Activated gamma-delta T cell treated with Interleukin-2 at 50 U/mL for 16 hours (primary cell): ENCODE measurements at regions not wholly inside any gene's neighbourhood (a gene's known extent, or its start where the extent isn't known, plus 50 kb on each side); places are given as distances from the start of the nearest gene placed in this dataset.

ENCODE experiments used
- DNase-seq: peaks from one replicate; pipeline ENCODE4 v3.0.0-alpha.2; 2020

GRCh38 chr22:48586799-48587185 lies 1240.9 kb downstream of the BRD1 start:
- DNase-seq = no peak

- no peak for DNase-seq
These were observed 1241.5 kb downstream of the BRD1 start for GRCh38 chr22:48585916-48586798.

- DNase-seq = no peak
These were observed 1243.5 kb downstream of the BRD1 start for GRCh38 chr22:48584170-48584569.

- DNase-seq = no peak
These were observed 1245.7 kb downstream of the BRD1 start for GRCh38 chr22:48581796-48582469.

GRCh38 chr22:48581205-48581766 lies 1246.4 kb downstream of the BRD1 start:
- DNase-seq = no peak

GRCh38 chr22:48580481-48580970 lies 1247.1 kb downstream of the BRD1 start:
- DNase-seq = no peak

GRCh38 chr22:48579928-48580309 lies 1247.8 kb downstream of the BRD1 start:
- no peak for DNase-seq

- DNase-seq = no peak
These were observed 1248.4 kb downstream of the BRD1 start for GRCh38 chr22:48579043-48579927.

GRCh38 chr22:48578138-48579042 lies 1249.3 kb downstream of the BRD1 start:
- no peak for DNase-seq

- DNase-seq = no peak
These were observed 1250.0 kb downstream of the BRD1 start for GRCh38 chr22:48577691-48578090.

- no peak for DNase-seq
These were observed 1250.5 kb downstream of the BRD1 start for GRCh38 chr22:48577014-48577690.

GRCh38 chr22:48576333-48577013 lies 1251.2 kb downstream of the BRD1 start:
- DNase-seq = no peak

- DNase-seq = no peak
These were observed 1251.9 kb downstream of the BRD1 start for GRCh38 chr22:48575618-48576332.

- DNase-seq = no peak
These were observed 1252.7 kb downstream of the BRD1 start for GRCh38 chr22:48574776-48575617.

- no peak for DNase-seq
These were observed 1253.9 kb downstream of the BRD1 start for GRCh38 chr22:48573766-48574165.

- no peak for DNase-seq
These were observed 1254.7 kb downstream of the BRD1 start for GRCh38 chr22:48572951-48573350.

GRCh38 chr22:48570912-48571311 lies 1256.8 kb downstream of the BRD1 start:
- DNase-seq = no peak

- DNase-seq = no peak
These were observed 1258.0 kb downstream of the BRD1 start for GRCh38 chr22:48569476-48570233.
